ENCODE measurements at regions not wholly inside any gene's neighbourhood (a gene's known extent, or its start where the extent isn't known, plus 50 kb on each side); places are given as distances from the start of the nearest gene placed in this dataset.

- Mint-ChIP-seq H3K27ac (peak overlapping the region; percentile 75), H3K4me3 (peak overlapping the region; percentile 85), H3K27me3 (no peaks in the 10 kb centered on the region), H3K4me1 (peaks cover 4% of the 10 kb centered on the region), H3K9me3 (ENCODE audit: insufficient read depth) (no peaks in the 10 kb centered on the region)
- ChIA-PET CTCF (interaction anchor here (1.0 to 1.5 kb wide), 2 partner anchors 114 to 223 kb away, joined by 3 read pairs; no protein-coding TSS in a partner anchor), POLR2A (interaction anchor here (0.6 kb wide), 1 partner anchor 145 kb away, joined by 8 read pairs; no protein-coding TSS in a partner anchor)
- Histone ChIP-seq H3K79me2 (ENCODE audit: control insufficient read depth, insufficient read depth, low read length) (no peaks in the 10 kb centered on the region), H3K9ac (ENCODE audit: low read length) (peak overlapping the region; percentile 91), H3K36me3 (replicated peaks in 1 of 2; ENCODE audit: control extremely low read depth in 1 of 2, control insufficient read depth in 1 of 2, extremely low read depth in 1 of 2, insufficient read depth in 2 of 2, low read length in 1 of 2) (no peaks in the 10 kb centered on the region), H3K27me3 (replicated peaks in 1 of 4; ENCODE audit: control extremely low read depth in 1 of 4, control insufficient read depth in 3 of 4, insufficient read depth in 4 of 4, low read length in 3 of 4) (no peaks in the 10 kb centered on the region), H2AFZ (ENCODE audit: insufficient read depth, low read depth, low read length, poor library complexity, severe bottlenecking) (peak overlapping the region; percentile 87), H4K20me1 (ENCODE audit: control insufficient read depth, insufficient read depth, low read length, poor library complexity, severe bottlenecking) (peaks cover 42% of the 10 kb centered on the region), H3K4me3 (ENCODE audit: control extremely low read depth in 1 of 5, extremely low read depth in 1 of 5, insufficient read depth in 1 of 5, low read depth in 2 of 5, low read length in 4 of 5) (peak overlapping the region; percentile 72 to 84 (median 76)), H3K4me2 (replicated peaks; ENCODE audit: low read depth, low read length, poor library complexity, severe bottlenecking) (peak overlapping the region; percentile 100), H3K27ac (ENCODE audit: low read length in 2 of 2) (peak overlapping the region; percentile 55 to 71), H3K4me1 (ENCODE audit: control insufficient read depth in 2 of 2, insufficient read depth in 2 of 2, low read length in 2 of 2) (peaks cover 0 to 4% of the 10 kb centered on the region in 2 donors), H3K9me3 (ENCODE audit: control extremely low read depth in 1 of 3, control insufficient read depth in 2 of 3, insufficient read depth in 1 of 3, low read length in 2 of 3) (peaks cover 0 to 10% (median 0%) of the 10 kb centered on the region in 3 donors)
- TF ChIP-seq EZH2 (IDR thresholded peaks at IDR 0.05; ENCODE audit: borderline replicate concordance, insufficient read depth, low read depth, low read length, poor library complexity, severe bottlenecking), result no peak
- TF ChIP-seq, protein P1, sequence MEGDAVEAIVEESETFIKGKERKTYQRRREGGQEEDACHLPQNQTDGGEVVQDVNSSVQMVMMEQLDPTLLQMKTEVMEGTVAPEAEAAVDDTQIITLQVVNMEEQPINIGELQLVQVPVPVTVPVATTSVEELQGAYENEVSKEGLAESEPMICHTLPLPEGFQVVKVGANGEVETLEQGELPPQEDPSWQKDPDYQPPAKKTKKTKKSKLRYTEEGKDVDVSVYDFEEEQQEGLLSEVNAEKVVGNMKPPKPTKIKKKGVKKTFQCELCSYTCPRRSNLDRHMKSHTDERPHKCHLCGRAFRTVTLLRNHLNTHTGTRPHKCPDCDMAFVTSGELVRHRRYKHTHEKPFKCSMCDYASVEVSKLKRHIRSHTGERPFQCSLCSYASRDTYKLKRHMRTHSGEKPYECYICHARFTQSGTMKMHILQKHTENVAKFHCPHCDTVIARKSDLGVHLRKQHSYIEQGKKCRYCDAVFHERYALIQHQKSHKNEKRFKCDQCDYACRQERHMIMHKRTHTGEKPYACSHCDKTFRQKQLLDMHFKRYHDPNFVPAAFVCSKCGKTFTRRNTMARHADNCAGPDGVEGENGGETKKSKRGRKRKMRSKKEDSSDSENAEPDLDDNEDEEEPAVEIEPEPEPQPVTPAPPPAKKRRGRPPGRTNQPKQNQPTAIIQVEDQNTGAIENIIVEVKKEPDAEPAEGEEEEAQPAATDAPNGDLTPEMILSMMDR (IDR thresholded peaks at IDR 0.05), result peak; percentile 83
- intact Hi-C loops (cut with micrococcal nuclease), result no loop called here
- ATAC-seq (ENCODE audit: low read depth) (peak; percentile 31), DNase-seq (peak; percentile 83)
- under 1% methylated on average over 80 of the region's 91 CpGs for WGBS (ENCODE audit: insufficient coverage)
These were observed 104.9 kb downstream of the FAM53A start for GRCh38 chr4:1579001-1579900.

GRCh38 chr4:1578251-1578773, 105.8 kb downstream of the FAM53A start:
- Histone ChIP-seq H3K27ac (ENCODE audit: low read length in 2 of 2) (no peak overlapping the region), H3K9ac (ENCODE audit: low read length) (no peak overlapping the region), H4K20me1 (ENCODE audit: control insufficient read depth, insufficient read depth, low read length, poor library complexity, severe bottlenecking) (peaks cover 46% of the 10 kb centered on the region), H3K4me1 (ENCODE audit: control insufficient read depth in 2 of 2, insufficient read depth in 2 of 2, low read length in 2 of 2) (peaks cover 0 to 4% of the 10 kb centered on the region in 2 donors), H3K9me3 (ENCODE audit: control extremely low read depth in 1 of 3, control insufficient read depth in 2 of 3, insufficient read depth in 1 of 3, low read length in 2 of 3) (peaks cover 0 to 19% (median 0%) of the 10 kb centered on the region in 3 donors), H3K79me2 (ENCODE audit: control insufficient read depth, insufficient read depth, low read length) (no peaks in the 10 kb centered on the region), H3K4me2 (replicated peaks; ENCODE audit: low read depth, low read length, poor library complexity, severe bottlenecking) (peak overlapping the region; percentile 100), H3K4me3 (ENCODE audit: control extremely low read depth in 1 of 5, extremely low read depth in 1 of 5, insufficient read depth in 1 of 5, low read depth in 2 of 5, low read length in 4 of 5) (no peak overlapping the region), H3K36me3 (replicated peaks in 1 of 2; ENCODE audit: control extremely low read depth in 1 of 2, control insufficient read depth in 1 of 2, extremely low read depth in 1 of 2, insufficient read depth in 2 of 2, low read length in 1 of 2) (no peaks in the 10 kb centered on the region), H3K27me3 (replicated peaks in 1 of 4; ENCODE audit: control extremely low read depth in 1 of 4, control insufficient read depth in 3 of 4, insufficient read depth in 4 of 4, low read length in 3 of 4) (no peaks in the 10 kb centered on the region), H2AFZ (ENCODE audit: insufficient read depth, low read depth, low read length, poor library complexity, severe bottlenecking) (no peak overlapping the region)
- intact Hi-C loops (cut with micrococcal nuclease), result no loop called here
- H3K27ac Mint-ChIP-seq, result peak overlapping the region; percentile 65
- peak; percentile 40 for DNase-seq
- H3K9me3 Mint-ChIP-seq (ENCODE audit: insufficient read depth), result no peaks in the 10 kb centered on the region
- H3K4me1 Mint-ChIP-seq, result peaks cover 4% of the 10 kb centered on the region
- H3K27me3 Mint-ChIP-seq, result no peaks in the 10 kb centered on the region
- TF ChIP-seq EZH2 (IDR thresholded peaks at IDR 0.05; ENCODE audit: borderline replicate concordance, insufficient read depth, low read depth, low read length, poor library complexity, severe bottlenecking), result no peak
- TF ChIP-seq, protein P1 (IDR thresholded peaks at IDR 0.05), result no peak
- CTCF ChIA-PET, result no interaction called here
- WGBS (ENCODE audit: insufficient coverage), result 85% methylated on average over 8 of the region's 34 CpGs
- POLR2A ChIA-PET, result no interaction called here
- peak overlapping the region; percentile 61 for H3K4me3 Mint-ChIP-seq
- ATAC-seq (ENCODE audit: low read depth), result no peak
